HCT116 (cell line): ENCODE measurements at regions not wholly inside any gene's neighbourhood (a gene's known extent, or its start where the extent isn't known, plus 50 kb on each side); places are given as distances from the start of the nearest gene placed in this dataset.

ENCODE experiments used
- ATAC-seq: fragments of 200-7000 bp; cut with Tn5 transposase; 2 replicates; pipeline ENCODE4 v1.9.1; 2020; ENCODE audit warnings: mild to moderate bottlenecking, moderate library complexity
- BruUV-seq: library from RNA; stranded (reverse); fragments of 400-500 nt; replicated peaks from 2 replicates; lab custom pipeline; 2021; lab: Mats Ljungman, UMichigan
- CTCF ChIA-PET: fragments of 300-600 bp; sonication (Branson Sonifier 250); formaldehyde crosslinking; loops from one replicate; lab custom pipeline; 2021; ENCODE audit warnings: antibody characterized with exemption; lab: Charles Lee
- POLR2A ChIA-PET: fragments of 300-600, 350-600 bp; sonication (Branson Sonifier 250); formaldehyde crosslinking; loops from one replicate; lab custom pipeline; 2021; ENCODE audit warnings: antibody characterized with exemption; lab: Charles Lee
- RAD21 ChIA-PET, 2 experiments: fragments of 300-600 bp; sonication (Branson Sonifier 250); formaldehyde crosslinking; loops; one replicate each; lab custom pipeline; 2023; ENCODE audit warnings: low total read pairs in 2 of 2; ENCODE audit not compliant: uncharacterized antibody in 2 of 2, unreplicated experiment in 2 of 2, low non-redundant PET in 1 of 2; lab: Charles Lee
- DNase-seq: peaks from one replicate; pipeline ENCODE4 v3.0.0-alpha.2; 2010; ENCODE audit warnings: low read depth, low spot score
- H2AFZ ChIP-seq: fragments of 200-600 bp; shearing (Covaris generic), sonication (generic); 2 replicates; pipeline ENCODE4 v1.6.1; 2017; ENCODE audit warnings: low read depth, mixed run types, mixed read lengths, antibody characterized with exemption, low read length; ENCODE audit not compliant: poor library complexity, severe bottlenecking
- H3K27ac ChIP-seq: 2 replicates; pipeline ENCODE4 v1.5.1; 2012; ENCODE audit warnings: low read depth, low read length
- H3K27me3 ChIP-seq: fragments of 200-600 bp; sonication (generic); 2 replicates; pipeline ENCODE4 v1.6.1; 2016; ENCODE audit warnings: mixed run types, low read length, mixed read lengths; ENCODE audit not compliant: insufficient read depth
- H3K36me3 ChIP-seq, 2 experiments: fragments of 200-500 bp in 1 of 2; fragments of 200-600 bp in 1 of 2; sonication (Bioruptor generic) in 1 of 2; sonication (generic) in 1 of 2; 2 replicates each; pipeline versions ENCODE4 v1.5.1 to v1.6.1; 2014 to 2016; ENCODE audit warnings: low read length in 2 of 2, inconsistent platforms in 1 of 2, mixed read lengths in 1 of 2, mixed run types in 1 of 2; ENCODE audit not compliant: insufficient read depth in 2 of 2, control insufficient read depth in 1 of 2
- H3K4me1 ChIP-seq, 2 experiments: fragments of 200-600 bp in 1 of 2; sonication (generic) in 1 of 2; 2 replicates each; pipeline versions ENCODE4 v1.5.1 to v1.6.1; 2012 to 2017; ENCODE audit warnings: low read length in 2 of 2, inconsistent platforms in 1 of 2, mild to moderate bottlenecking in 1 of 2, mixed read lengths in 1 of 2, mixed run types in 1 of 2, moderate library complexity in 1 of 2; ENCODE audit not compliant: insufficient read depth in 2 of 2, control insufficient read depth in 1 of 2
- H3K4me2 ChIP-seq: fragments of 200-600 bp; sonication (generic); 2 replicates; pipeline ENCODE4 v1.6.1; 2017; ENCODE audit warnings: mixed run types, low read length, mixed read lengths
- H3K4me3 ChIP-seq, 2 experiments: fragments of 200-600 bp in 1 of 2; sonication (generic) in 1 of 2; replicated peaks in 1 of 2; 2 replicates each; pipeline ENCODE4 v1.5.1; 2011 to 2016; ENCODE audit warnings: low read length in 2 of 2, control low read depth in 1 of 2, low read depth in 1 of 2, mild to moderate bottlenecking in 1 of 2, mixed read lengths in 1 of 2, mixed run types in 1 of 2
- H3K79me2 ChIP-seq: fragments of 200-600 bp; sonication (generic); 2 replicates; pipeline ENCODE4 v1.6.1; 2017; ENCODE audit warnings: mild to moderate bottlenecking, mixed run types, low read length, moderate library complexity, mixed read lengths; ENCODE audit not compliant: insufficient read depth
- H3K9ac ChIP-seq: fragments of 200-600 bp; sonication (generic); 2 replicates; pipeline ENCODE4 v1.6.1; 2016; ENCODE audit warnings: low read length, mixed read lengths
- H3K9me2 ChIP-seq: fragments of 200-600 bp; sonication (generic), shearing (Covaris generic); 2 replicates; pipeline ENCODE4 v1.6.1; 2017; ENCODE audit warnings: mixed run types, mild to moderate bottlenecking, moderate library complexity; ENCODE audit not compliant: insufficient read depth
- H3K9me3 ChIP-seq, 2 experiments: fragments of 200-500 bp in 1 of 2; fragments of 200-600 bp in 1 of 2; sonication (Bioruptor generic) in 1 of 2; sonication (generic) in 1 of 2; 2 replicates each; pipeline ENCODE4 v1.6.1; 2014 to 2017; ENCODE audit warnings: low read length in 2 of 2, mixed read lengths in 2 of 2, inconsistent platforms in 1 of 2, low read depth in 1 of 2, mild to moderate bottlenecking in 1 of 2, mixed run types in 1 of 2, moderate library complexity in 1 of 2; ENCODE audit not compliant: control insufficient read depth in 1 of 2, insufficient read depth in 1 of 2
- H4K20me1 ChIP-seq: fragments of 200-600 bp; sonication (generic), shearing (Covaris generic); 2 replicates; pipeline ENCODE4 v1.6.1; 2017; ENCODE audit warnings: mixed run types, mild to moderate bottlenecking, moderate library complexity; ENCODE audit not compliant: insufficient read depth
- EGR1 ChIP-seq: IDR thresholded peaks from 2 replicates; pipeline ENCODE4 v1.6.1; 2012; ENCODE audit warnings: low read depth
- EZH2phosphoT487 ChIP-seq: fragments of 200-600 bp; IDR thresholded peaks from 2 replicates; pipeline ENCODE4 v1.6.1; 2018; ENCODE audit warnings: antibody characterized with exemption, borderline replicate concordance
- JUND ChIP-seq: IDR thresholded peaks from 2 replicates; pipeline ENCODE4 v1.6.1; 2012
- SRF ChIP-seq: IDR thresholded peaks from 2 replicates; pipeline ENCODE4 v1.6.1; 2012; ENCODE audit warnings: low read depth
- TCF7L2 ChIP-seq: IDR thresholded peaks from 2 replicates; pipeline ENCODE4 v1.7.0; 2011; ENCODE audit warnings: borderline replicate concordance, inconsistent platforms; ENCODE audit not compliant: insufficient read depth, insufficient read length; ENCODE audit errors: extremely low read depth
- ZNF274 ChIP-seq: fragments of 200-500 bp; sonication (Bioruptor generic); IDR thresholded peaks from 2 replicates; pipeline ENCODE4 v1.6.1; 2014; ENCODE audit warnings: mild to moderate bottlenecking, low read depth, low read length, inconsistent platforms
- intact Hi-C: fragments of 100-400 bp; cut with micrococcal nuclease; formaldehyde crosslinking; loops from 2 replicates; pipeline ENCODE4 v1.10.0; 2022
- TF ChIP-seq, protein P1 (sequence below): IDR thresholded peaks from 2 replicates; pipeline ENCODE4 v1.6.1; 2012

DNA sequence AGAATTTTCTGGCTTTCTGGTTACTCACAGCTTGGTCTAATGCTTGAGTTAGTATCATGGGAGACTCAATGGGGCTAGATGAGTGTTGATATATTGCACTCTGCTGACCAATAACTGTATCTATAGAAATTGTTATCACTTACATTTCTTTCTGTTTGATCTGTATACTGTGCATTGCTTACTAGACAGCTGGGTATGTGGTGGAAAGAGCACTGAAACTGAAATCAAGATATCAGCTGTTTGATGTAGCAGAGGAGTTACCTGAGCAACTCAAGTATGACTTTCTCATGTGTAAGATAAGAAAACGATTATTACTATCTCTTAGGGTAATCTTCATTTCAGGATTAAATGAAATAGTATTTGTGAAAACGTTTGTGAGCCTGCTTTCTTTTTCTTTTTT is 183.0 kb downstream of the SLC15A5 start:
- no peak for ATAC-seq
- no peaks in the 10 kb centered on the region for H3K4me1 ChIP-seq
- ChIA-PET POLR2A (no interaction called here), CTCF (no interaction called here), RAD21 (no interaction called here)
- H2AFZ ChIP-seq: no peak overlapping the region
- no peak overlapping the region for H3K27ac ChIP-seq
- no peaks in the 10 kb centered on the region for H3K36me3 ChIP-seq
- no peaks in the 10 kb centered on the region for H4K20me1 ChIP-seq
- no peaks in the 10 kb centered on the region for H3K9me3 ChIP-seq
- intact Hi-C loops: no loop called here
- no TSS peak for BruUV-seq
- H3K4me2 ChIP-seq: no peak overlapping the region
- no peaks in the 10 kb centered on the region for H3K9me2 ChIP-seq
- no peak overlapping the region for H3K9ac ChIP-seq
- no peak for TF ChIP-seq JUND
- TF ChIP-seq TCF7L2: no peak
- no peak for TF ChIP-seq EGR1
- no peak for TF ChIP-seq ZNF274
- TF ChIP-seq, protein P1, sequence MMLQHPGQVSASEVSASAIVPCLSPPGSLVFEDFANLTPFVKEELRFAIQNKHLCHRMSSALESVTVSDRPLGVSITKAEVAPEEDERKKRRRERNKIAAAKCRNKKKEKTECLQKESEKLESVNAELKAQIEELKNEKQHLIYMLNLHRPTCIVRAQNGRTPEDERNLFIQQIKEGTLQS: no peak
- no peak for TF ChIP-seq SRF
- no peaks in the 10 kb centered on the region for H3K27me3 ChIP-seq
- DNase-seq: no peak
- no peak overlapping the region for H3K4me3 ChIP-seq
- no peaks in the 10 kb centered on the region for H3K79me2 ChIP-seq

DNA sequence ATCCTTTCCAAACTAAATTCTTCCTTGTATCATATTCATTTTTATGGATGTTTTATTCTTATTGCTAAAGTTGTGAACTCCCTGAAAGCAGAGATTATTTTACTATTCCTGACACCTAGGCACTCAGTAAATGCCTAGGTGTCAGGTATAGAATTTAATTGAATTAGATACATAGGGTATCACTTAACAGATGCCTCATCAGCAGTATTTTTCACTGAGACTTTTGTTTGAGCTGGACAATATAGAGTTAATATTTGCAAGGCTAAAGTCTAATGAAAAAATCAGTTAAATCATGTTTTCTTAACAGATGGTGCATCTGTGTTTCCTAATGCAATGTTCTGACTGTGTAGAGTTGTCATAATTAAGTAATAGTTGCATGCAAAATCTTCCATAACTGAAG is 182.7 kb downstream of the DERA start:
- H2AFZ ChIP-seq: no peak overlapping the region
- no peak overlapping the region for H3K27ac ChIP-seq
- RAD21 ChIA-PET: no interaction called here
- CTCF ChIA-PET: no interaction called here
- TF ChIP-seq EZH2phosphoT487 (no peak), JUND (no peak)
- intact Hi-C loops: no loop called here
- no peak overlapping the region for H3K4me2 ChIP-seq
- no peak overlapping the region for H3K4me3 ChIP-seq
- DNase-seq (no peak), ATAC-seq (no peak)
- POLR2A ChIA-PET: no interaction called here
- H3K79me2 ChIP-seq: no peaks in the 10 kb centered on the region
- H3K9ac ChIP-seq: no peak overlapping the region
- no peaks in the 10 kb centered on the region for H3K36me3 ChIP-seq
- no peaks in the 10 kb centered on the region for H3K27me3 ChIP-seq
- H3K4me1 ChIP-seq: no peaks in the 10 kb centered on the region
- no TSS peak for BruUV-seq
- H3K9me3 ChIP-seq: no peaks in the 10 kb centered on the region
- no peaks in the 10 kb centered on the region for H3K9me2 ChIP-seq
- H4K20me1 ChIP-seq: no peaks in the 10 kb centered on the region
